NCI-H2081 treated with DMSO at 0.1 percent for 48 hours (cell line): ENCODE measurements at regions not wholly inside any gene's neighbourhood (a gene's known extent, or its start where the extent isn't known, plus 50 kb on each side); places are given as distances from the start of the nearest gene placed in this dataset.
"Not testable (repeated sequence)": the region's sequence is repeated elsewhere in the genome, so short reads cannot be mapped to it uniquely, and the experiment has no call there.

Experiments
- DNase-seq: peaks from one replicate; lab custom pipeline; 2025; lab: John Stamatoyannopoulos, UW

- DNase-seq: not testable (repeated sequence)
Measured at GRCh38 chrX:120702337-120702736, 72.5 kb upstream of the C1GALT1C1 start.

GRCh38 chrX:120697053-120697452 lies 67.2 kb upstream of the C1GALT1C1 start:
- DNase-seq: no peak

- DNase-seq: no peak
Measured at GRCh38 chrX:120692319-120692718, 62.5 kb upstream of the C1GALT1C1 start.

- no peak for DNase-seq
Measured at GRCh38 chrX:120690941-120691340, 61.1 kb upstream of the C1GALT1C1 start.

GRCh38 chrX:120690344-120690743 lies 60.5 kb upstream of the C1GALT1C1 start:
- no peak for DNase-seq

GRCh38 chrX:120680090-120680489 lies 50.2 kb upstream of the C1GALT1C1 start:
- no peak for DNase-seq
